Activated CD8-positive, alpha-beta memory T cell treated with anti-CD3 and anti-CD28 coated beads for 48 hours (primary cell): ENCODE measurements at regions not wholly inside any gene's neighbourhood (a gene's known extent, or its start where the extent isn't known, plus 50 kb on each side); places are given as distances from the start of the nearest gene placed in this dataset.

Source experiments
- DNase-seq, 3 experiments: peaks; one replicate each; pipeline ENCODE4 v3.0.0-alpha.2; 2020; ENCODE audit warnings: low read depth in 2 of 3, low spot score in 2 of 3

GRCh38 chr2:22993250-22993649 is 391.7 kb upstream of the KLHL29 start:
- no peak for DNase-seq

- DNase-seq, result no peak
These were observed 389.4 kb upstream of the KLHL29 start for GRCh38 chr2:22995576-22995975.

GRCh38 chr2:22996911-22997310 is 388.1 kb upstream of the KLHL29 start:
- no peak for DNase-seq

- no peak for DNase-seq
These were observed 386.6 kb upstream of the KLHL29 start for GRCh38 chr2:22998359-22998758.

- no peak for DNase-seq
These were observed 385.0 kb upstream of the KLHL29 start for GRCh38 chr2:22999951-23000350.

- no peak for DNase-seq
These were observed 382.7 kb upstream of the KLHL29 start for GRCh38 chr2:23002234-23002633.

GRCh38 chr2:23005469-23005868 is 379.5 kb upstream of the KLHL29 start:
- no peak for DNase-seq

GRCh38 chr2:23007631-23008235 is 377.2 kb upstream of the KLHL29 start:
- DNase-seq, result no peak

- DNase-seq, result no peak
These were observed 376.5 kb upstream of the KLHL29 start for GRCh38 chr2:23008440-23008839.

GRCh38 chr2:23008951-23009350 is 376.0 kb upstream of the KLHL29 start:
- DNase-seq, result no peak

GRCh38 chr2:23009545-23010149 is 375.3 kb upstream of the KLHL29 start:
- no peak for DNase-seq

GRCh38 chr2:23012499-23012898 is 372.5 kb upstream of the KLHL29 start:
- DNase-seq, result no peak

GRCh38 chr2:23015651-23016200 is 369.3 kb upstream of the KLHL29 start:
- no peak for DNase-seq

GRCh38 chr2:23019476-23019875 is 365.5 kb upstream of the KLHL29 start:
- DNase-seq, result no peak

- DNase-seq, result no peak
These were observed 364.3 kb upstream of the KLHL29 start for GRCh38 chr2:23020659-23021058.

- DNase-seq, result no peak
These were observed 363.5 kb upstream of the KLHL29 start for GRCh38 chr2:23021311-23022120.

- DNase-seq, result no peak
These were observed 361.3 kb upstream of the KLHL29 start for GRCh38 chr2:23023722-23024121.

GRCh38 chr2:23026671-23027070 is 358.3 kb upstream of the KLHL29 start:
- DNase-seq, result no peak

GRCh38 chr2:23027396-23027795 is 357.6 kb upstream of the KLHL29 start:
- no peak for DNase-seq

- DNase-seq, result no peak
These were observed 356.9 kb upstream of the KLHL29 start for GRCh38 chr2:23028106-23028505.

GRCh38 chr2:23029111-23029510 is 355.9 kb upstream of the KLHL29 start:
- DNase-seq, result no peak

GRCh38 chr2:23029951-23030350 is 355.0 kb upstream of the KLHL29 start:
- no peak for DNase-seq
